ENCODE measurements at regions not wholly inside any gene's neighbourhood (a gene's known extent, or its start where the extent isn't known, plus 50 kb on each side); places are given as distances from the start of the nearest gene placed in this dataset.

DNA sequence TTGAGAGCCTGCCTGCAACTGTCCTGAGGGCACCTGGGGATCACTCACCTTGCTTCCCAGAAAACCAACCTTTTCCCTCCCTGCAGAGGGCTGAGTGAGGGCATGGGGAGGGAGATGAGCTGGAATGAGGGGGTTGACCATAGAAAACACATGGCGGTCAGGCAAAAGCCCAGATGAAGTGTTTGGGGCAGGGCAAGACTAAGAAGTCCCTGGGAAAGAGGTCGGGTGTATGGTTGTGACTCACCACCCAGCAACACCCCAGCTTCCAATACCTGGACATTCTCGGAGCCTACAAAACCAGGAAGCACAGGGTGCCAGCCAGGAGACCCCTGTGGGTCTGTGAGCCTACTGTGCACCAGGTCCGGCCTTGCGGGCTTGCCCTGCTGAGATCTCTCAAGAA is 95.3 kb upstream of the ATP2B2 start:
- Histone ChIP-seq H3K36me3 (no peaks in the 10 kb centered on the region), H2AFZ (replicated peaks) (no peak overlapping the region), H3K9me3 (ENCODE audit: low read depth) (no peaks in the 10 kb centered on the region), H3K4me3 (no peak overlapping the region), H3K27ac (no peak overlapping the region), H3F3A (ENCODE audit: low read depth) (no peaks in the 10 kb centered on the region), H3K4me2 (no peak overlapping the region), H3K9ac (no peak overlapping the region), H3K27me3 (no peaks in the 10 kb centered on the region), H3K79me2 (ENCODE audit: low read depth) (no peaks in the 10 kb centered on the region), H3K4me1 (peaks cover 9% of the 10 kb centered on the region), H4K20me1 (ENCODE audit: low read depth) (no peaks in the 10 kb centered on the region)
- Mint-ChIP-seq H3K4me3 (no peak overlapping the region), H3K4me1 (peaks cover 44% of the 10 kb centered on the region), H3K27me3 (ENCODE audit: insufficient read depth, low read depth) (peaks cover 29% of the 10 kb centered on the region), H3K9me3 (peaks cover 2% of the 10 kb centered on the region), H3K27ac (no peak overlapping the region), H3K36me3 (no peaks in the 10 kb centered on the region)
- DNase-seq (ENCODE audit: low spot score): no peak
- TF ChIP-seq CTCF (IDR thresholded peaks at IDR 0.05): no peak
- TF ChIP-seq EZH2phosphoT487 (IDR thresholded peaks at IDR 0.05): no peak
- no peak for TF ChIP-seq EZH2 (IDR thresholded peaks at IDR 0.05)

- H4K20me1 ChIP-seq (ENCODE audit: low read depth): no peaks in the 10 kb centered on the region
- no peak overlapping the region for H3K4me3 ChIP-seq
- H3K4me3 Mint-ChIP-seq: no peak overlapping the region
- peaks cover 29% of the 10 kb centered on the region for H3K27me3 Mint-ChIP-seq (ENCODE audit: insufficient read depth, low read depth)
- DNase-seq (ENCODE audit: low spot score): no peak
- H3K27ac Mint-ChIP-seq: no peak overlapping the region
- H3K4me1 ChIP-seq: peaks cover 9% of the 10 kb centered on the region
- peaks cover 2% of the 10 kb centered on the region for H3K9me3 Mint-ChIP-seq
- no peaks in the 10 kb centered on the region for H3K36me3 Mint-ChIP-seq
- H3K4me1 Mint-ChIP-seq: peaks cover 44% of the 10 kb centered on the region
- no peaks in the 10 kb centered on the region for H3K36me3 ChIP-seq
- no peaks in the 10 kb centered on the region for H3K27me3 ChIP-seq
- H3K9ac ChIP-seq: no peak overlapping the region
- H3K4me2 ChIP-seq: no peak overlapping the region
- H3K79me2 ChIP-seq (ENCODE audit: low read depth): no peaks in the 10 kb centered on the region
- H3F3A ChIP-seq (ENCODE audit: low read depth): no peaks in the 10 kb centered on the region
- H3K9me3 ChIP-seq (ENCODE audit: low read depth): no peaks in the 10 kb centered on the region
- H2AFZ ChIP-seq (replicated peaks): no peak overlapping the region
- no peak overlapping the region for H3K27ac ChIP-seq
- no peak for TF ChIP-seq CTCF (IDR thresholded peaks at IDR 0.05)
- no peak for TF ChIP-seq EZH2 (IDR thresholded peaks at IDR 0.05)
- TF ChIP-seq EZH2phosphoT487 (IDR thresholded peaks at IDR 0.05): no peak
Observed at GRCh38 chr3:10601151-10601856, 95.9 kb upstream of the ATP2B2 start.

- no peak overlapping the region for H3K4me3 ChIP-seq
- H3K9ac ChIP-seq: no peak overlapping the region
- H3K36me3 ChIP-seq: no peaks in the 10 kb centered on the region
- Mint-ChIP-seq H3K27me3 (ENCODE audit: insufficient read depth, low read depth) (peaks cover 31% of the 10 kb centered on the region), H3K27ac (peak overlapping the region; percentile 14), H3K9me3 (peaks cover 2% of the 10 kb centered on the region), H3K4me1 (peaks cover 44% of the 10 kb centered on the region), H3K4me3 (no peak overlapping the region), H3K36me3 (no peaks in the 10 kb centered on the region)
- no peak overlapping the region for H3K27ac ChIP-seq
- H3F3A ChIP-seq (ENCODE audit: low read depth): no peaks in the 10 kb centered on the region
- TF ChIP-seq EZH2 (IDR thresholded peaks at IDR 0.05) (no peak), EZH2phosphoT487 (IDR thresholded peaks at IDR 0.05) (no peak), CTCF (IDR thresholded peaks at IDR 0.05) (no peak)
- H3K79me2 ChIP-seq (ENCODE audit: low read depth): no peaks in the 10 kb centered on the region
- H2AFZ ChIP-seq (replicated peaks): no peak overlapping the region
- no peak overlapping the region for H3K4me2 ChIP-seq
- no peaks in the 10 kb centered on the region for H3K27me3 ChIP-seq
- H3K9me3 ChIP-seq (ENCODE audit: low read depth): no peaks in the 10 kb centered on the region
- H4K20me1 ChIP-seq (ENCODE audit: low read depth): no peaks in the 10 kb centered on the region
- DNase-seq (ENCODE audit: low spot score): no peak
- peaks cover 9% of the 10 kb centered on the region for H3K4me1 ChIP-seq
Observed at GRCh38 chr3:10601857-10602230, 96.5 kb upstream of the ATP2B2 start.
